ENCODE measurements at regions not wholly inside any gene's neighbourhood (a gene's known extent, or its start where the extent isn't known, plus 50 kb on each side); places are given as distances from the start of the nearest gene placed in this dataset.

GRCh38 chr13:44137466-44137865 is 236.2 kb upstream of the SERP2 start:
- Histone ChIP-seq H3K9ac (ENCODE audit: extremely low read depth, insufficient read length, low read length) (no peak overlapping the region), H2AK5ac (ENCODE audit: insufficient read length, low read length) (no peak overlapping the region), H3T11ph (ENCODE audit: low read length) (no peak overlapping the region), H2BK15ac (ENCODE audit: low read depth, low read length) (no peak overlapping the region), H3K4ac (ENCODE audit: low read depth, low read length) (no peak overlapping the region), H3K27ac (ENCODE audit: insufficient read length, low read depth, low read length) (no peak overlapping the region), H4K5ac (ENCODE audit: insufficient read length, low read depth, low read length) (no peak overlapping the region), H3K56ac (ENCODE audit: insufficient read length, low read depth, low read length) (no peak overlapping the region), H2AFZ (ENCODE audit: low read length) (no peak overlapping the region), H3K27me3 (ENCODE audit: insufficient read depth, low read length) (no peaks in the 10 kb centered on the region), H2BK120ac (ENCODE audit: low read depth, low read length, poor library complexity, severe bottlenecking) (no peak overlapping the region), H4K20me1 (ENCODE audit: control insufficient read depth, insufficient read depth, insufficient read length) (no peaks in the 10 kb centered on the region), H3K14ac (ENCODE audit: insufficient read depth, low read length) (no peak overlapping the region), H3K23ac (ENCODE audit: insufficient read length, low read depth, low read length) (no peak overlapping the region), H3K4me2 (ENCODE audit: insufficient read depth, insufficient read length, low read length) (no peak overlapping the region), H3K23me2 (ENCODE audit: insufficient read length, low read depth, low read length, poor library complexity, severe bottlenecking) (peaks cover 8% of the 10 kb centered on the region), H3K79me1 (ENCODE audit: insufficient read depth, low read depth, low read length, poor library complexity, severe bottlenecking) (no peaks in the 10 kb centered on the region), H2BK20ac (ENCODE audit: low read depth, low read length, poor library complexity, severe bottlenecking) (no peak overlapping the region), H4K8ac (replicated peaks; ENCODE audit: insufficient read length, low read depth, low read length) (no peak overlapping the region), H2BK12ac (ENCODE audit: insufficient read length, low read depth, low read length) (no peak overlapping the region), H2BK5ac (ENCODE audit: insufficient read length, low read length) (no peak overlapping the region), H3K4me1 (ENCODE audit: insufficient read depth, low read length) (no peaks in the 10 kb centered on the region), H3K18ac (ENCODE audit: insufficient read length, low read depth, low read length) (no peak overlapping the region), H4K91ac (ENCODE audit: insufficient read length, low read depth, low read length) (no peak overlapping the region), H3K9me3 (ENCODE audit: control insufficient read depth, low read depth, low read length) (no peaks in the 10 kb centered on the region), H3K79me2 (ENCODE audit: insufficient read depth, low read length) (no peaks in the 10 kb centered on the region)
- no peak for DNase-seq
- H3K27me3 Mint-ChIP-seq (ENCODE audit: low read depth) = no peaks in the 10 kb centered on the region
- H3K36me3 Mint-ChIP-seq (ENCODE audit: insufficient read depth in 1 of 3, low read depth in 3 of 3) = no peaks in the 10 kb centered on the region
- no CpG with 5 or more reads among the region's 1 CpG for WGBS (ENCODE audit: extremely low coverage, insufficient read length, low lambda C conversion rate)
- TF ChIP-seq, protein P1, sequence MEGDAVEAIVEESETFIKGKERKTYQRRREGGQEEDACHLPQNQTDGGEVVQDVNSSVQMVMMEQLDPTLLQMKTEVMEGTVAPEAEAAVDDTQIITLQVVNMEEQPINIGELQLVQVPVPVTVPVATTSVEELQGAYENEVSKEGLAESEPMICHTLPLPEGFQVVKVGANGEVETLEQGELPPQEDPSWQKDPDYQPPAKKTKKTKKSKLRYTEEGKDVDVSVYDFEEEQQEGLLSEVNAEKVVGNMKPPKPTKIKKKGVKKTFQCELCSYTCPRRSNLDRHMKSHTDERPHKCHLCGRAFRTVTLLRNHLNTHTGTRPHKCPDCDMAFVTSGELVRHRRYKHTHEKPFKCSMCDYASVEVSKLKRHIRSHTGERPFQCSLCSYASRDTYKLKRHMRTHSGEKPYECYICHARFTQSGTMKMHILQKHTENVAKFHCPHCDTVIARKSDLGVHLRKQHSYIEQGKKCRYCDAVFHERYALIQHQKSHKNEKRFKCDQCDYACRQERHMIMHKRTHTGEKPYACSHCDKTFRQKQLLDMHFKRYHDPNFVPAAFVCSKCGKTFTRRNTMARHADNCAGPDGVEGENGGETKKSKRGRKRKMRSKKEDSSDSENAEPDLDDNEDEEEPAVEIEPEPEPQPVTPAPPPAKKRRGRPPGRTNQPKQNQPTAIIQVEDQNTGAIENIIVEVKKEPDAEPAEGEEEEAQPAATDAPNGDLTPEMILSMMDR (conservative IDR thresholded peaks at IDR 0.05) = no peak
- no peak overlapping the region for H3K4me3 Mint-ChIP-seq
- H3K9me3 Mint-ChIP-seq = no peaks in the 10 kb centered on the region
- H3K4me1 Mint-ChIP-seq = peaks cover 21 to 25% of the 10 kb centered on the region in 2 experiments
- H3K27ac Mint-ChIP-seq = no peak overlapping the region

All from H9 (cell line).